ENCODE measurements at regions not wholly inside any gene's neighbourhood (a gene's known extent, or its start where the extent isn't known, plus 50 kb on each side); places are given as distances from the start of the nearest gene placed in this dataset.
"Not testable (repeated sequence)": the region's sequence is repeated elsewhere in the genome, so short reads cannot be mapped to it uniquely, and the experiment has no call there.

DNA sequence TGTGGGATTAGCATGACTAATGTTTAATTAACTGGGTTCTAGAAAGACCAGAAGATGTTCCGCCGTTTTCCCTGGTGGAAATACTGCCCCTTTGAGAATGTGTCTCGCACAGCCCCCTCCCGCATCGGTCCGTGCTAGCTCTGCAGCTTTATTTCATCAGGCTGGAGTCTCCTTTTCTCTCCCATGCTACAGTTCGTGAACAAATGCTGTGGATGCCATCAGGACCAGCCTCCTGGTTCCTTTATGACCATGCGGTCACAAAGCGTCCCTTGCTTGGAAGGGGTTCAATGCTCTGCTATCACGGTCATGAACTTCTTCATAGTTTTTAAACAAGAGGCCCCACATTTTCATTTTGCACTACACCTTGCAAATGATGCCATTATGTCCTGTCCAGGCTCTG lies 157.7 kb upstream of the TMEM132C start:
- DNase-seq (no peak), FAIRE-seq (no peak)
- intact Hi-C loops (cut with DNase I): no loop called here
- Histone ChIP-seq H3K4me3 (ENCODE audit: low read length in 3 of 3) (no peak overlapping the region), H3K36me3 (ENCODE audit: control insufficient read depth in 2 of 3, insufficient read depth in 3 of 3, low read length in 3 of 3) (no peaks in the 10 kb centered on the region), H3K27ac (ENCODE audit: low read depth in 2 of 2, low read length in 2 of 2) (no peak overlapping the region), H3K9ac (ENCODE audit: low read length in 3 of 3) (no peak overlapping the region), H3K4me1 (ENCODE audit: control insufficient read depth in 2 of 3, insufficient read depth in 2 of 3, low read depth in 1 of 3, low read length in 3 of 3) (no peaks in the 10 kb centered on the region), H3K27me3 (ENCODE audit: control insufficient read depth, insufficient read depth, low read length) (no peaks in the 10 kb centered on the region), H3K9me3 (ENCODE audit: control insufficient read depth in 2 of 3, insufficient read depth in 1 of 3, low read length in 3 of 3) (no peaks in the 10 kb centered on the region)
- TF ChIP-seq, protein P1, sequence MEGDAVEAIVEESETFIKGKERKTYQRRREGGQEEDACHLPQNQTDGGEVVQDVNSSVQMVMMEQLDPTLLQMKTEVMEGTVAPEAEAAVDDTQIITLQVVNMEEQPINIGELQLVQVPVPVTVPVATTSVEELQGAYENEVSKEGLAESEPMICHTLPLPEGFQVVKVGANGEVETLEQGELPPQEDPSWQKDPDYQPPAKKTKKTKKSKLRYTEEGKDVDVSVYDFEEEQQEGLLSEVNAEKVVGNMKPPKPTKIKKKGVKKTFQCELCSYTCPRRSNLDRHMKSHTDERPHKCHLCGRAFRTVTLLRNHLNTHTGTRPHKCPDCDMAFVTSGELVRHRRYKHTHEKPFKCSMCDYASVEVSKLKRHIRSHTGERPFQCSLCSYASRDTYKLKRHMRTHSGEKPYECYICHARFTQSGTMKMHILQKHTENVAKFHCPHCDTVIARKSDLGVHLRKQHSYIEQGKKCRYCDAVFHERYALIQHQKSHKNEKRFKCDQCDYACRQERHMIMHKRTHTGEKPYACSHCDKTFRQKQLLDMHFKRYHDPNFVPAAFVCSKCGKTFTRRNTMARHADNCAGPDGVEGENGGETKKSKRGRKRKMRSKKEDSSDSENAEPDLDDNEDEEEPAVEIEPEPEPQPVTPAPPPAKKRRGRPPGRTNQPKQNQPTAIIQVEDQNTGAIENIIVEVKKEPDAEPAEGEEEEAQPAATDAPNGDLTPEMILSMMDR (IDR thresholded peaks at IDR 0.05; ENCODE audit: borderline replicate concordance, extremely low read depth, insufficient read depth): no peak

DNA sequence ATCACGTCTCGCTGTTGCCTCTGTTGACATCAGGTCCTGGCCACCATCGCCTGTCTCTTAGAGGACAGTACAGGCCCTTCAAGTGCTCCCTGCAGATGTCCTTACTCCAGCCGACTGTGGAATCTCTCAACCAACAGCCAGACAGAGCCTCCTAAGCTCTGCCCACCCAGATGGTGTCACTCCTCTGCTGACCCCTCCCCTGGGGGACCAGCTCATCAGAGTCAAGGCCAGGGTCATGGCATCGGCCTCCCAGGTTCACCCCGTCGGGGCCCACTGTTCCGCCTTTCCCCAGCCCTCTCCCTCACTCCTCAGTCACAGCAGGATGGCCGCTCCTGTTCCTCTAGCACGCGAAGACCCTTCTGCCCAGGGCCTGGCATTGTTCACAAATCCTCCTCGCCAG lies 157.3 kb upstream of the TMEM132C start:
- no peaks in the 10 kb centered on the region for H3K36me3 ChIP-seq (ENCODE audit: control insufficient read depth in 2 of 3, insufficient read depth in 3 of 3, low read length in 3 of 3)
- no peak overlapping the region for H3K27ac ChIP-seq (ENCODE audit: low read depth in 2 of 2, low read length in 2 of 2)
- no peak overlapping the region for H3K9ac ChIP-seq (ENCODE audit: low read length in 3 of 3)
- intact Hi-C loops (cut with DNase I): no loop called here
- FAIRE-seq: no peak
- no peak for DNase-seq
- H3K4me3 ChIP-seq (ENCODE audit: low read length in 3 of 3): no peak overlapping the region
- H3K4me1 ChIP-seq (ENCODE audit: control insufficient read depth in 2 of 3, insufficient read depth in 2 of 3, low read depth in 1 of 3, low read length in 3 of 3): no peaks in the 10 kb centered on the region
- no peaks in the 10 kb centered on the region for H3K9me3 ChIP-seq (ENCODE audit: control insufficient read depth in 2 of 3, insufficient read depth in 1 of 3, low read length in 3 of 3)
- TF ChIP-seq, protein P1 (IDR thresholded peaks at IDR 0.05; ENCODE audit: borderline replicate concordance, extremely low read depth, insufficient read depth): no peak
- H3K27me3 ChIP-seq (ENCODE audit: control insufficient read depth, insufficient read depth, low read length): no peaks in the 10 kb centered on the region

DNA sequence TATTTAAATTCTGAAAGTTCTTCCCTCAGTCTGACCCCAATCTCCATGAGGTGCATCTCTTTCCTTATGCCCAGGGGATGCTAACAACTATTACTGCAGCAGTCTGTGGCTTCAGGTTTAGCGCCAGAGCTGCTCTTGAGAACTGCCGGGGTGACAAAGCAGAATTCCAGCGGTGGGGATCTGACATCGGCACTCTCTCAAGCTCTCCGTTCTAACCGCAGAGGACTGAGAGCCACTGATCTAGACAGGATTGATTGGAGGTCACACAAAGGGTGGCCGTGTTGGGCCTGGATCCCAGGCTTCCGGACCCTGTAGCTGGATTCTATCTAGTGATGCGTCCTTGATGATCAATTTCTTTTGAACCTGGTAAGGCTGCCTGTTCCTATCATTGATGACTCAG lies 155.6 kb upstream of the TMEM132C start:
- Histone ChIP-seq H3K9me3 (ENCODE audit: control insufficient read depth in 2 of 3, insufficient read depth in 1 of 3, low read length in 3 of 3) (no peaks in the 10 kb centered on the region), H3K4me1 (ENCODE audit: control insufficient read depth in 2 of 3, insufficient read depth in 2 of 3, low read depth in 1 of 3, low read length in 3 of 3) (no peaks in the 10 kb centered on the region), H3K36me3 (ENCODE audit: control insufficient read depth in 2 of 3, insufficient read depth in 3 of 3, low read length in 3 of 3) (no peaks in the 10 kb centered on the region), H3K27ac (ENCODE audit: low read depth in 2 of 2, low read length in 2 of 2) (no peak overlapping the region), H3K9ac (ENCODE audit: low read length in 3 of 3) (no peak overlapping the region), H3K4me3 (ENCODE audit: low read length in 3 of 3) (no peak overlapping the region), H3K27me3 (ENCODE audit: control insufficient read depth, insufficient read depth, low read length) (no peaks in the 10 kb centered on the region)
- TF ChIP-seq, protein P1 (IDR thresholded peaks at IDR 0.05; ENCODE audit: borderline replicate concordance, extremely low read depth, insufficient read depth): no peak
- intact Hi-C loops (cut with DNase I): no loop called here
- DNase-seq: no peak
- no peak for FAIRE-seq

DNA sequence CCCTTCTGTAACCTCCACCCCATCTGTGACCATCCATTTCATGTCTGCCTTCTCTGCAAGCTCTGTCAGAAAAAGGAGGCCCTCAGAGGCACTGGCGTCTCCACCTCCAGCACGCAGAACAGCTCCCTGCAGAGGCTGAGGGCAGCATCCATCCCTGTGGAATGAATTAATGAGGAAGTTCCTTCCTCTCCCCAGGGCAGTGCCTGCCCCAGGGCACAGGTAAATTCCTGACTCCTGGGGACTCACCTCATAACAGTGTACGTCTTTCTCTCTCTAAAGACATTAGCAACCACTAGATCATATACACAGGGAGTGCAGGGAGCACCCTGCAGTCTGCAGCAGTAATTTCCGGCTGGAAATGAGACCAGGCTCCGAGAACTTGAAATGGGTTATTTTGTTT lies 155.0 kb upstream of the TMEM132C start:
- Histone ChIP-seq H3K36me3 (ENCODE audit: control insufficient read depth in 2 of 3, insufficient read depth in 3 of 3, low read length in 3 of 3) (no peaks in the 10 kb centered on the region), H3K27me3 (ENCODE audit: control insufficient read depth, insufficient read depth, low read length) (no peaks in the 10 kb centered on the region), H3K4me1 (ENCODE audit: control insufficient read depth in 2 of 3, insufficient read depth in 2 of 3, low read depth in 1 of 3, low read length in 3 of 3) (no peaks in the 10 kb centered on the region), H3K27ac (ENCODE audit: low read depth in 2 of 2, low read length in 2 of 2) (no peak overlapping the region), H3K4me3 (ENCODE audit: low read length in 3 of 3) (no peak overlapping the region), H3K9ac (ENCODE audit: low read length in 3 of 3) (no peak overlapping the region), H3K9me3 (ENCODE audit: control insufficient read depth in 2 of 3, insufficient read depth in 1 of 3, low read length in 3 of 3) (no peaks in the 10 kb centered on the region)
- intact Hi-C loops (cut with DNase I): no loop called here
- FAIRE-seq (no peak), DNase-seq (no peak)
- TF ChIP-seq, protein P1 (IDR thresholded peaks at IDR 0.05; ENCODE audit: borderline replicate concordance, extremely low read depth, insufficient read depth): no peak

DNA sequence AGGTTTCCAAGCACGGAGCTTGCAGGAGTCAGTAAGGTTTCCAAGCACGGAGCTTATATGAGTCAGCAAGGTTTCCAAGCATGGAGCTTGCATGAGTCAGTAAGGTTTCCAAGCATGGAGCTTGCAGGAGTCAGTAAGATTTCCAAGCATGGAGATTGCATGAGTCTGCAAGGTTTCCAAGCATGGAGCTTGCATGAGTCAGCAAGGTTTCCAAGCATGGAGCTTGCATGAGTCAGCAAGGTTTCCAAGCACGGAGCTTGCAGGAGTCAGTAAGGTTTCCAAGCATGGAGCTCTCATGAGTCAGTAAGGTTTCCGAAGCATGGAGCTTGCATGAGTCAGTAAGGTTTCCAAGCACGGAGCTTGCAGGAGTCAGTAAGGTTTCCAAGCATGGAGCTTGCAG lies 153.7 kb upstream of the TMEM132C start:
- FAIRE-seq; DNase-seq; H3K27ac ChIP-seq (ENCODE audit: low read depth in 2 of 2, low read length in 2 of 2); H3K4me3 ChIP-seq (ENCODE audit: low read length in 3 of 3); H3K4me1 ChIP-seq (ENCODE audit: control insufficient read depth in 2 of 3, insufficient read depth in 2 of 3, low read depth in 1 of 3, low read length in 3 of 3); H3K27me3 ChIP-seq (ENCODE audit: control insufficient read depth, insufficient read depth, low read length); H3K9ac ChIP-seq (ENCODE audit: low read length in 3 of 3); H3K9me3 ChIP-seq (ENCODE audit: control insufficient read depth in 2 of 3, insufficient read depth in 1 of 3, low read length in 3 of 3); H3K36me3 ChIP-seq (ENCODE audit: control insufficient read depth in 2 of 3, insufficient read depth in 3 of 3, low read length in 3 of 3); intact Hi-C loops (cut with DNase I): not testable (repeated sequence)
